Lung (tissue), 11 donors: ENCODE measurements at regions not wholly inside any gene's neighbourhood (a gene's known extent, or its start where the extent isn't known, plus 50 kb on each side); places are given as distances from the start of the nearest gene placed in this dataset.

Experiments used
- ATAC-seq: fragments of 200-7000 bp; cut with Tn5 transposase; one replicate; pipeline ENCODE4 v1.9.1; 2020; ENCODE audit warnings: moderate number of reproducible peaks; ENCODE audit not compliant: insufficient read depth, low FRiP score
- DNase-seq, 3 donors: peaks; one replicate each; pipeline ENCODE4 v3.0.0-alpha.2; 2013 to 2017
- H3K27ac ChIP-seq, 2 donors: one replicate each; pipeline ENCODE4 v1.5.1; 2013; ENCODE audit warnings: mild to moderate bottlenecking in 2 of 2, moderate library complexity in 2 of 2, control low read depth in 1 of 2, inconsistent platforms in 1 of 2, low read depth in 1 of 2, low read length in 1 of 2
- H3K27me3 ChIP-seq, 3 donors: one replicate each; pipeline ENCODE4 v1.5.1; 2013; ENCODE audit warnings: low read length in 2 of 3; ENCODE audit not compliant: control insufficient read depth in 3 of 3, insufficient read depth in 3 of 3
- H3K36me3 ChIP-seq, 4 donors: one replicate each; pipeline ENCODE4 v1.5.1; 2013; ENCODE audit warnings: low read length in 4 of 4, mild to moderate bottlenecking in 1 of 4, moderate library complexity in 1 of 4; ENCODE audit not compliant: control insufficient read depth in 4 of 4, insufficient read depth in 4 of 4
- H3K4me1 ChIP-seq, 5 donors: one replicate each; pipeline ENCODE4 v1.5.1; 2013; ENCODE audit warnings: low read length in 5 of 5, mild to moderate bottlenecking in 2 of 5, moderate library complexity in 1 of 5; ENCODE audit not compliant: control insufficient read depth in 5 of 5, insufficient read depth in 5 of 5
- H3K4me3 ChIP-seq: one replicate; pipeline ENCODE4 v1.5.1; 2013; ENCODE audit warnings: mild to moderate bottlenecking, control low read depth, moderate library complexity
- H3K9ac ChIP-seq, 2 donors: one replicate each; pipeline ENCODE4 v1.5.1; 2013; ENCODE audit warnings: low read length in 2 of 2, control low read depth in 1 of 2; ENCODE audit not compliant: insufficient read depth in 1 of 2
- H3K9me3 ChIP-seq, 4 donors: one replicate each; pipeline ENCODE4 v1.5.1; 2013; ENCODE audit warnings: low read length in 3 of 4, mild to moderate bottlenecking in 1 of 4, moderate library complexity in 1 of 4; ENCODE audit not compliant: control insufficient read depth in 4 of 4, insufficient read depth in 3 of 4
- WGBS, 2 donors: extraction: QIAGEN DNeasy Blood & Tissue Kit; methylation state at CpG; one replicate each; pipeline ENCODE4 v1.1.7; 2013; 5-methylcytosine and 5-hydroxymethylcytosine counted together
- TF ChIP-seq, protein P1 (sequence below): IDR thresholded peaks from 2 replicates; pipeline ENCODE4 v1.5.1; 2012; ENCODE audit warnings: mild to moderate bottlenecking; ENCODE audit errors: control extremely low read depth, extremely low read depth
- donor health status: control.
- donor health status: control.
- donor health status: Bipolar disorder and iron deficiency.
- donor health status: healthy.
- donor health status: DM: yes; HTN: yes; CAD: no.

DNA sequence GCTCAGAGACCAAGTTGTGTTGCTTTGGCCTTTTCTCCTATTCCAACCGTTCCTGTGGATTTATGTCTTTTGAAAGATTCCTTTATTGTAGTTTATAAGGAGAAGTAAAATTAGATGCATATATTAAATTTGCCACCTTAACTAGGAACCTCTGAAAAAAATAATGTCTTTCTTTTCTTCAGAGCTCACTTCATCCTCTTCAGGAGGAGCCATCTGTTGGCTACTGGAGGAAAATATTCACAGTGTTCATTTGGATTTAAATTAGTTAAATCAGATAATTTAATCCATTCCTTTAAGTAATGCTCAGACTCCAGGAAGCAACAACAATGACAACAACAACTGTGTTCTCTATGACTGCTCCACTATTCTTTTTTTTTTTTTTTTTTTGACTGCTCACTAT is 164.0 kb downstream of the FASLG start:
- no peak for DNase-seq
- WGBS, 2 donors, result 90 to 97% methylated on average over 1 of the region's 1 CpG
- Histone ChIP-seq H3K36me3 (no peaks in the 10 kb centered on the region), H3K9ac (no peak overlapping the region), H3K4me3 (no peak overlapping the region), H3K27ac (no peak overlapping the region), H3K9me3 (no peaks in the 10 kb centered on the region), H3K4me1 (peaks cover 0 to 15% (median 4%) of the 10 kb centered on the region in 5 donors), H3K27me3 (no peaks in the 10 kb centered on the region)
- TF ChIP-seq, protein P1, sequence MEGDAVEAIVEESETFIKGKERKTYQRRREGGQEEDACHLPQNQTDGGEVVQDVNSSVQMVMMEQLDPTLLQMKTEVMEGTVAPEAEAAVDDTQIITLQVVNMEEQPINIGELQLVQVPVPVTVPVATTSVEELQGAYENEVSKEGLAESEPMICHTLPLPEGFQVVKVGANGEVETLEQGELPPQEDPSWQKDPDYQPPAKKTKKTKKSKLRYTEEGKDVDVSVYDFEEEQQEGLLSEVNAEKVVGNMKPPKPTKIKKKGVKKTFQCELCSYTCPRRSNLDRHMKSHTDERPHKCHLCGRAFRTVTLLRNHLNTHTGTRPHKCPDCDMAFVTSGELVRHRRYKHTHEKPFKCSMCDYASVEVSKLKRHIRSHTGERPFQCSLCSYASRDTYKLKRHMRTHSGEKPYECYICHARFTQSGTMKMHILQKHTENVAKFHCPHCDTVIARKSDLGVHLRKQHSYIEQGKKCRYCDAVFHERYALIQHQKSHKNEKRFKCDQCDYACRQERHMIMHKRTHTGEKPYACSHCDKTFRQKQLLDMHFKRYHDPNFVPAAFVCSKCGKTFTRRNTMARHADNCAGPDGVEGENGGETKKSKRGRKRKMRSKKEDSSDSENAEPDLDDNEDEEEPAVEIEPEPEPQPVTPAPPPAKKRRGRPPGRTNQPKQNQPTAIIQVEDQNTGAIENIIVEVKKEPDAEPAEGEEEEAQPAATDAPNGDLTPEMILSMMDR, result no peak
- ATAC-seq, result no peak

DNA sequence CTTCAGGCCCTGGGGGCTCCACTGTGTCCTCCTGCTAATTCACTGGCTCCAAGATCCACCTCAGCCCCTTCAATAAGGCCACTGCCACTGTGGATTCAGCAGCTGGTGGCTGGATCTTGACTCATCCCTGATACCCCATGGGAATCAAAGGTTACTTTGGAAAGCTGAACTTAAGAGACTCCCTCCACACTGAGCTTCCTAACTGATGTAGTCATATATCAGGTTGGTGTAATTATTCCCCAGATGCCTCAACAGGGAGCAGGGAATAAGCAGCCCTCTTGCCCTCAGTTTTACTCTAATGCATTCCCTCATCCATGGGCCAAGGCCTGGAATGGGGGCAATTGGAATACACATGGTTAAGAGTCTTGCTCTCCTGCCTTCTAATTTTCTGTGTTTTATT is 164.6 kb downstream of the FASLG start:
- Histone ChIP-seq H3K9ac (no peak overlapping the region), H3K36me3 (no peaks in the 10 kb centered on the region), H3K9me3 (no peaks in the 10 kb centered on the region), H3K27ac (no peak overlapping the region), H3K4me3 (no peak overlapping the region), H3K4me1 (peaks cover 0 to 15% (median 3%) of the 10 kb centered on the region in 5 donors), H3K27me3 (no peaks in the 10 kb centered on the region)
- ATAC-seq (no peak), DNase-seq (no peak)
- TF ChIP-seq, protein P1, result no peak

DNA sequence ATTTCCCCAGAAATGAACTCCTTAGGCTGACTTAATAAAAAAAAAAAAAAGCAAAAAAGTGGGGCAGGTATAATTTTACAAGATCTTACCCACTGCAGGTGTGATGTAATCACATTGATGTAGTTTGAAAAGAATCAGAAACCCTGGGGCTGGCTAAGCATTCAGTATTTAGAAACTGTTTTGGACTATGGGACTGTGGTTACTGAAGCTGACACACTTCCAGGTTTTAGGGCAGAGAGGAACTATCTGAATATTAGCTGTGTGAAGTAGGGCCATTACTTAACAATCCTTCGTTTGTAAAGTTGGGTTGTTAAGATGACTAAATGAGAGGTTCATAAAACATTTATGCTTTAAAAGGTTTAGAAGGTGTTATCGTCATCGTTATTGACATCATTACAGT is 165.3 kb downstream of the FASLG start:
- Histone ChIP-seq H3K4me3 (no peak overlapping the region), H3K4me1 (peaks cover 0 to 15% (median 3%) of the 10 kb centered on the region in 5 donors), H3K27ac (no peak overlapping the region), H3K36me3 (no peaks in the 10 kb centered on the region), H3K9ac (no peak overlapping the region), H3K27me3 (no peaks in the 10 kb centered on the region), H3K9me3 (no peaks in the 10 kb centered on the region)
- 56 to 60% methylated on average over 3 of the region's 3 CpGs for WGBS, 2 donors
- ATAC-seq, result no peak
- TF ChIP-seq, protein P1, result no peak
- no peak for DNase-seq

DNA sequence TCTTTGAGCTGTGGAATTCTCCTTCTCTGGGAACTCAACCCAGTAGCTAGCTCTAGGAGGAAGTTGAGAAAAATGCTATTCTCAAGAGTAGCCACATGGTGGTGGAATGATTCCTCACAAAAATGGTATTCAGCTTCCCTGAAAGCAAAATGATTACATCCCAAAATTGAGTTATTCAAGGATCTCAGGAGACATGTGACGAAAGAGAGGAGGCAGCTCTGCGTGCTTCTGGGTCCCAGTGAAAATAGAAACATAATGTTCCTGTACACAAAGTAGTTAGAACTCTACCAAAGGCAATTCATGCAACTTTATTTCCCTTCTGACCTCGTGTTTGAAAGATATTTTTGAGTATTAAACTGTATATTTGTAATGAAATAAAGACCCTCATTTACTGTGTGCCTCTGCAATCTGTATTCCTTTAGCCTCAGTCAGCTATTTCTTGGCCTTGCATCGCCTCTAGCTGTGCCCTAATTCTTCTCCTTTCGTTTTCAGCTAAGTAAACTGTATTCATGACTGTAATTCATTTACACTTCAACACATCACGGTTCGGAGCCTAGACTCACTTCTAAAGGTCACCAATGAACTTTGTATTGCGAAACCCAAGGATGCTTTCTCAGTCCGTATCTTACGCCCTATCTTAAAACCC is 167.3 kb downstream of the FASLG start:
- peak; percentile 76 for ATAC-seq
- DNase-seq, result peak; percentile 54 to 90 (median 90)
- Histone ChIP-seq H3K9ac (peak overlapping the region in 1 of 2 donors; percentile 2), H3K36me3 (no peaks in the 10 kb centered on the region), H3K27me3 (no peaks in the 10 kb centered on the region), H3K27ac (peak overlapping the region; percentile 60 to 72), H3K4me3 (no peak overlapping the region), H3K4me1 (peaks cover 0 to 14% (median 3%) of the 10 kb centered on the region in 5 donors), H3K9me3 (no peaks in the 10 kb centered on the region)
- TF ChIP-seq, protein P1, result peak; percentile 56
- 32 to 33% methylated on average over 10 of the region's 10 CpGs for WGBS, 2 donors
